ENCODE measurements at regions not wholly inside any gene's neighbourhood (a gene's known extent, or its start where the extent isn't known, plus 50 kb on each side); places are given as distances from the start of the nearest gene placed in this dataset.
"Not testable (repeated sequence)": the region's sequence is repeated elsewhere in the genome, so short reads cannot be mapped to it uniquely, and the experiment has no call there.

- TF ChIP-seq CTCF (IDR thresholded peaks at IDR 0.05; ENCODE audit: extremely low read depth in 1 of 2, insufficient read depth in 1 of 2, low read depth in 1 of 2, low read length in 2 of 2); POLR2AphosphoS5 (IDR thresholded peaks at IDR 0.05; ENCODE audit: insufficient read depth, low read depth, low read length); POLR2A (IDR thresholded peaks at IDR 0.05; ENCODE audit: low read depth, low read length); FOS (IDR thresholded peaks at IDR 0.05; ENCODE audit: borderline replicate concordance, insufficient read depth, low read length); GATA2 (IDR thresholded peaks at IDR 0.05; ENCODE audit: insufficient read depth, insufficient read length, low read depth, low read length); EZH2 (IDR thresholded peaks at IDR 0.05; ENCODE audit: borderline replicate concordance, low read depth, low read length, severe bottlenecking); MYC (IDR thresholded peaks at IDR 0.05; ENCODE audit: low read depth, low read length): not testable (repeated sequence)
Observed at GRCh38 chr5:28389727-28390126, 1351.3 kb upstream of the CDH9 start.

Measured in endothelial cell of umbilical vein (primary cell).